HL-60 (cell line): ENCODE measurements at regions not wholly inside any gene's neighbourhood (a gene's known extent, or its start where the extent isn't known, plus 50 kb on each side); places are given as distances from the start of the nearest gene placed in this dataset.

Experiments used
- DNase-seq, 2 experiments: peaks; one replicate each; pipeline ENCODE4 v3.0.0-alpha.2; 2010 to 2020; ENCODE audit warnings: low read depth in 1 of 2, low spot score in 1 of 2
- H3K27ac ChIP-seq: fragments of 250-450 bp; sonication (Bioruptor Pico); replicated peaks from 2 replicates; pipeline ENCODE4 v1.5.1; 2020; ENCODE audit warnings: mild to moderate bottlenecking, moderate library complexity
- H3K27me3 ChIP-seq: fragments of 250-450 bp; sonication (Bioruptor Pico); 2 replicates; pipeline ENCODE4 v1.5.1; 2021; ENCODE audit warnings: mild to moderate bottlenecking, moderate library complexity; ENCODE audit not compliant: insufficient read depth, poor library complexity, severe bottlenecking
- H3K4me3 ChIP-seq: replicated peaks from 2 replicates; pipeline ENCODE4 v1.5.1; 2011; ENCODE audit warnings: mild to moderate bottlenecking, control low read depth, low read length; ENCODE audit not compliant: insufficient read depth
- GABPA ChIP-seq: IDR thresholded peaks from 2 replicates; pipeline ENCODE4 v1.6.1; 2012; ENCODE audit warnings: low read depth
- POLR2AphosphoS5 ChIP-seq: IDR thresholded peaks from 2 replicates; pipeline ENCODE4 v1.6.1; 2012; ENCODE audit warnings: low read depth
- REST ChIP-seq: IDR thresholded peaks from 2 replicates; pipeline ENCODE4 v1.6.1; 2012; ENCODE audit warnings: low read depth; ENCODE audit not compliant: insufficient replicate concordance
- SPI1 ChIP-seq: IDR thresholded peaks from 2 replicates; pipeline ENCODE4 v1.6.1; 2012; ENCODE audit warnings: low read depth, mild to moderate bottlenecking, borderline replicate concordance
- TF ChIP-seq, protein P1 (sequence below): IDR thresholded peaks from one replicate; pipeline ENCODE4 v1.5.1; 2011; ENCODE audit warnings: low read length, control low read depth, inconsistent platforms; ENCODE audit not compliant: insufficient read depth

GRCh38 chr6:132072271-132072670 lies 121.1 kb upstream of the CCN2 start:
- Histone ChIP-seq H3K4me3 (no peak overlapping the region), H3K27me3 (no peaks in the 10 kb centered on the region), H3K27ac (no peak overlapping the region)
- TF ChIP-seq REST (no peak), SPI1 (no peak), POLR2AphosphoS5 (no peak), GABPA (no peak)
- TF ChIP-seq, protein P1, sequence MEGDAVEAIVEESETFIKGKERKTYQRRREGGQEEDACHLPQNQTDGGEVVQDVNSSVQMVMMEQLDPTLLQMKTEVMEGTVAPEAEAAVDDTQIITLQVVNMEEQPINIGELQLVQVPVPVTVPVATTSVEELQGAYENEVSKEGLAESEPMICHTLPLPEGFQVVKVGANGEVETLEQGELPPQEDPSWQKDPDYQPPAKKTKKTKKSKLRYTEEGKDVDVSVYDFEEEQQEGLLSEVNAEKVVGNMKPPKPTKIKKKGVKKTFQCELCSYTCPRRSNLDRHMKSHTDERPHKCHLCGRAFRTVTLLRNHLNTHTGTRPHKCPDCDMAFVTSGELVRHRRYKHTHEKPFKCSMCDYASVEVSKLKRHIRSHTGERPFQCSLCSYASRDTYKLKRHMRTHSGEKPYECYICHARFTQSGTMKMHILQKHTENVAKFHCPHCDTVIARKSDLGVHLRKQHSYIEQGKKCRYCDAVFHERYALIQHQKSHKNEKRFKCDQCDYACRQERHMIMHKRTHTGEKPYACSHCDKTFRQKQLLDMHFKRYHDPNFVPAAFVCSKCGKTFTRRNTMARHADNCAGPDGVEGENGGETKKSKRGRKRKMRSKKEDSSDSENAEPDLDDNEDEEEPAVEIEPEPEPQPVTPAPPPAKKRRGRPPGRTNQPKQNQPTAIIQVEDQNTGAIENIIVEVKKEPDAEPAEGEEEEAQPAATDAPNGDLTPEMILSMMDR, result no peak
- DNase-seq, result no peak

DNA sequence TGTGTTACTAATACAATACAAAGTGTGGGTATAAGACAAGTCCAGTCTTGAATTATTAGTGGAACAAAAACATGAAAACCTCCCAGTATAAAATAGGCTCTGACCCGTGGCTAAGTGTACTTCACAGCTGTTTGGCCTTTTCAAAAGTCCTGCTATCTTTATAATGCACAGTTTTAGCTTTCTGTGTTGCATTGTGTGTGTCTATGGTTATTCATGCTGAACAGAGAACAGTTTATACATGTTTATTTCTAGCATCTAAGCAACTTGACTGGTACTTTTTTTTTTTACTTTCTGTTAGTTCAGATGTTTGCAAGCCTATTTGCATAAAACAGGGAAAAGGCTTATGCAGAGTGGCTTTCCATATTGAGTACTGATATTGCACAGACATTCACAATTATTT lies 119.2 kb upstream of the CCN2 start:
- no peak for DNase-seq
- no peak overlapping the region for H3K27ac ChIP-seq
- no peaks in the 10 kb centered on the region for H3K27me3 ChIP-seq
- TF ChIP-seq SPI1 (no peak), POLR2AphosphoS5 (no peak), GABPA (no peak), REST (no peak)
- TF ChIP-seq, protein P1, result no peak
- no peak overlapping the region for H3K4me3 ChIP-seq

DNA sequence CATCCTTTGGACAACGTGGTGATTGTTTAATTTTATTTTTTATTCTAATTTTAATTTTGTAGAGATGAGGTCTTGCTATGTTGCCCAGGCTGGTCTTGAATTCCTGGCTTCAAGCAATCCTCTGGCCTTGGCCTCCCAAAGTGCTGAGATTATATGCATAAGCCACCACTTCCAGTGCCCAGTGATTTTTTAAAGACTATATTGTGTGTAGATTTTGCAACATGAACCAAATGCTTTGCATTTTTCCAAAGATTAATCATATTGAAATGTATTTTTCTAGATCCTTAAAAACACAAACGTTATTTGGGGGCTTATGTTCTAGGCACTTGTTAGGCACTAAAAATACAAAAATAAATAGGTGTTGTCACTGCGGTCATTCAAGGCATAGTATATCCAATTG lies 117.6 kb upstream of the CCN2 start:
- Histone ChIP-seq H3K4me3 (no peak overlapping the region), H3K27ac (no peak overlapping the region), H3K27me3 (no peaks in the 10 kb centered on the region)
- TF ChIP-seq REST (no peak), POLR2AphosphoS5 (no peak), SPI1 (no peak), GABPA (no peak)
- TF ChIP-seq, protein P1, result no peak
- DNase-seq, result no peak
